Calu3 (cell line): ENCODE measurements at regions not wholly inside any gene's neighbourhood (a gene's known extent, or its start where the extent isn't known, plus 50 kb on each side); places are given as distances from the start of the nearest gene placed in this dataset.

ENCODE experiments used
- BruUV-seq: library from RNA; stranded (reverse); fragments of 400-500 nt; replicated peaks from 2 replicates; lab custom pipeline; 2021; lab: Mats Ljungman, UMichigan
- CTCF ChIA-PET: fragments of 300-600 bp; sonication (Branson Sonifier 250); formaldehyde crosslinking; loops from one replicate; lab custom pipeline; 2022; ENCODE audit warnings: antibody characterized with exemption; lab: Charles Lee
- DNase-seq: peaks from one replicate; pipeline ENCODE4 v3.0.0; 2022
- H3K27ac Mint-ChIP-seq: one replicate; pipeline ENCODE4 v1.8.0; 2022; ENCODE audit warnings: mixed read lengths; ENCODE audit not compliant: unreplicated experiment
- H3K27me3 Mint-ChIP-seq: one replicate; pipeline ENCODE4 v1.8.0; 2022; ENCODE audit warnings: mixed read lengths; ENCODE audit not compliant: unreplicated experiment
- H3K36me3 Mint-ChIP-seq: one replicate; pipeline ENCODE4 v1.8.0; 2022; ENCODE audit warnings: mild to moderate bottlenecking, moderate library complexity, mixed read lengths; ENCODE audit not compliant: insufficient read depth, unreplicated experiment
- H3K4me1 Mint-ChIP-seq: one replicate; pipeline ENCODE4 v1.8.0; 2022; ENCODE audit warnings: mild to moderate bottlenecking, low read depth, mixed read lengths; ENCODE audit not compliant: unreplicated experiment
- H3K4me3 Mint-ChIP-seq: one replicate; pipeline ENCODE4 v1.8.0; 2022; ENCODE audit warnings: mild to moderate bottlenecking, low read depth, moderate library complexity, mixed read lengths; ENCODE audit not compliant: unreplicated experiment
- H3K9me3 Mint-ChIP-seq: one replicate; pipeline ENCODE4 v1.8.0; 2022; ENCODE audit warnings: low read depth, mixed read lengths; ENCODE audit not compliant: unreplicated experiment
- CTCF ChIP-seq: fragments of 200-600 bp; IDR thresholded peaks from one replicate; pipeline ENCODE4 v1.8.0; 2022; ENCODE audit warnings: antibody characterized with exemption; ENCODE audit not compliant: unreplicated experiment
- intact Hi-C: fragments of 100-400 bp; cut with micrococcal nuclease; formaldehyde crosslinking; loops from one replicate; pipeline ENCODE4 v1.10.0; 2022; ENCODE audit not compliant: unreplicated experiment

GRCh38 chr1:175812936-175813335 is 69.5 kb upstream of the TNR start:
- Mint-ChIP-seq H3K4me1 (no peaks in the 10 kb centered on the region), H3K27ac (no peak overlapping the region), H3K36me3 (no peaks in the 10 kb centered on the region), H3K4me3 (no peak overlapping the region), H3K27me3 (peaks cover 38% of the 10 kb centered on the region), H3K9me3 (no peaks in the 10 kb centered on the region)
- CTCF ChIA-PET: no interaction called here
- intact Hi-C loops: no loop called here
- BruUV-seq: no TSS peak
- DNase-seq: no peak
- TF ChIP-seq CTCF: no peak

DNA sequence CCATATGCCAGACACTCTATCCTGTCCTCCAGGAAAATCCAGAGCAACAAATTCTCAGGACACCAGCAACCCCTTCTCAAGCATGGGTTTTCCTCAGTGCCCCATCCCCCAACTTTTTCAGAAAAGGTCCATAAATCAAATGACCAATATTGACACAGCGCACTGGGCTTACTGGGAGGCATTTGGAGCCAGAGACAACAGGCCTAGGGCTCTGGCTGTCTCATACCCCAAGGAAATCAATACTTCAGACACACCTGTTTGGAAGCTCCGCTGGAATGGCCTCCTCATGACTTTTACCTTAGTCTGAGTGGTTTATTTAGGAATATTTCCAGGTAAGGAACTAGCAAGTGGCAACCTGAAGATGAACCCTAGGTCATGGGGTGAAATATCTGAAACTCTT is 66.9 kb upstream of the TNR start:
- Mint-ChIP-seq H3K4me3 (no peak overlapping the region), H3K36me3 (no peaks in the 10 kb centered on the region), H3K4me1 (no peaks in the 10 kb centered on the region), H3K27me3 (peaks cover 33% of the 10 kb centered on the region), H3K27ac (no peak overlapping the region), H3K9me3 (no peaks in the 10 kb centered on the region)
- TF ChIP-seq CTCF: no peak
- no TSS peak for BruUV-seq
- no peak for DNase-seq
- intact Hi-C loops: no loop called here
- CTCF ChIA-PET: no interaction called here

DNA sequence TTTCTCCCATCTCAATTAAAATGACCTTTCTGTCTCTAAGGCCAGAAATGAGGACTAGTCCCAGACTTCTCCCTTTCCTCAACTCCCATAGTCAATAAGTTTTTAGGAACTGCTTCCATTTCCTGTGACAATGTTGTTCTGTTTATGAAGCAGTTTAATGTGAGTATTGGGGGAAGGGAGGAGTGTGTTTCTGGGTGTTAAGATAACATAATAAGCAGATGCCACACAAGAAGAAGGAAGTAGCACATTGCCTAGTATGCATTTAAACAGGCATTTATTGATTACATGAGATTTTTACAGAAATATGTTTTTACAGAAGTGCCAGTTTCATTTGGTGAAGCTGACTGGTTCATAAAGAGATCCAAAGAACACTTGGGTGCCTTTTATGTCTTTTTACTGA is 65.6 kb upstream of the TNR start:
- no peaks in the 10 kb centered on the region for H3K4me1 Mint-ChIP-seq
- H3K36me3 Mint-ChIP-seq: no peaks in the 10 kb centered on the region
- CTCF ChIA-PET: no interaction called here
- no peak for TF ChIP-seq CTCF
- BruUV-seq: no TSS peak
- H3K27me3 Mint-ChIP-seq: peaks cover 24% of the 10 kb centered on the region
- no peak overlapping the region for H3K4me3 Mint-ChIP-seq
- no peak for DNase-seq
- intact Hi-C loops: no loop called here
- no peak overlapping the region for H3K27ac Mint-ChIP-seq
- no peaks in the 10 kb centered on the region for H3K9me3 Mint-ChIP-seq

- BruUV-seq: no TSS peak
Observed at GRCh38 chr1:175808573-175808972, 65.2 kb upstream of the TNR start.

More at GRCh38 chr1:175808573-175808972, 65.2 kb upstream of the TNR start:
- Mint-ChIP-seq H3K4me1 (no peaks in the 10 kb centered on the region), H3K4me3 (no peak overlapping the region), H3K27me3 (peaks cover 24% of the 10 kb centered on the region), H3K27ac (no peak overlapping the region), H3K36me3 (no peaks in the 10 kb centered on the region), H3K9me3 (no peaks in the 10 kb centered on the region)
- intact Hi-C loops: no loop called here
- no peak for TF ChIP-seq CTCF
- DNase-seq: no peak
- CTCF ChIA-PET: no interaction called here
